ENCODE measurements at regions not wholly inside any gene's neighbourhood (a gene's known extent, or its start where the extent isn't known, plus 50 kb on each side); places are given as distances from the start of the nearest gene placed in this dataset.

DNA sequence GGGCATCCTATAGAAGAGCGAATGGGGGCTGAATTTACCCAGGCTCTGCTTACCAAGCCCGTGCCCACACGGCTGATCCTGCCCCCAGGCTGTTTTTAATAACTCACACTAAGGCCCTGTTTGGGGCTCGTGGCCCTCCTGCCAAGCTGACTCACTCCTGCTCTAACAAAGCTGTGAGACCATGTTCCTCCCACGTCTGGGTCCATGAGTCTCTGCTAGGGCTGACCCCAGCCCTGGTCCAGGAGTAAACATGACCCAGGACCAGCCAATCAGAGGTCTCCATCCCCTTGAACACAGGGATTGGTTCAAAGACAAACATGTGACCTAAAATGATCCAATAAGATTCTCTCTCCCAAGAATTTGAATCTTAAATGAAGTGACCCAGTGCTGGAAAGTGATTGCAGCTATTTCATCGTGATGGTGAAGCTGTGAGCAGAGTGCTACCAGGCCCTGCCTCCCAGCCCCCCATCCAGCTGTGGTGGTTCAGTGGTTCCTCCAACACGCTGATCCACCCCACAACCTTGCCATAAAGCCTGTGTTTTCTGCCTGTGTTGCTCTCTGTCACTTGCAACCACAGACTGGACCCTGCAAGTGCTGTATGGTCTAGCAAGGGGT lies 57.2 kb downstream of the C16orf82 start:
- H3K27ac ChIP-seq: no peak overlapping the region
- 27% methylated on average over 3 of the region's 7 CpGs for WGBS (ENCODE audit: insufficient coverage, low coverage, low lambda C conversion rate, missing lambda C conversion rate)
- intact Hi-C loops (cut with DNase I): loop anchor here in 1 of 2 donors (10.0 kb wide), 1 partner anchor 59 kb away; the partner anchor contains the start of gene C16orf82
- H3K27me3 ChIP-seq: no peaks in the 10 kb centered on the region
- TF ChIP-seq, protein P1, sequence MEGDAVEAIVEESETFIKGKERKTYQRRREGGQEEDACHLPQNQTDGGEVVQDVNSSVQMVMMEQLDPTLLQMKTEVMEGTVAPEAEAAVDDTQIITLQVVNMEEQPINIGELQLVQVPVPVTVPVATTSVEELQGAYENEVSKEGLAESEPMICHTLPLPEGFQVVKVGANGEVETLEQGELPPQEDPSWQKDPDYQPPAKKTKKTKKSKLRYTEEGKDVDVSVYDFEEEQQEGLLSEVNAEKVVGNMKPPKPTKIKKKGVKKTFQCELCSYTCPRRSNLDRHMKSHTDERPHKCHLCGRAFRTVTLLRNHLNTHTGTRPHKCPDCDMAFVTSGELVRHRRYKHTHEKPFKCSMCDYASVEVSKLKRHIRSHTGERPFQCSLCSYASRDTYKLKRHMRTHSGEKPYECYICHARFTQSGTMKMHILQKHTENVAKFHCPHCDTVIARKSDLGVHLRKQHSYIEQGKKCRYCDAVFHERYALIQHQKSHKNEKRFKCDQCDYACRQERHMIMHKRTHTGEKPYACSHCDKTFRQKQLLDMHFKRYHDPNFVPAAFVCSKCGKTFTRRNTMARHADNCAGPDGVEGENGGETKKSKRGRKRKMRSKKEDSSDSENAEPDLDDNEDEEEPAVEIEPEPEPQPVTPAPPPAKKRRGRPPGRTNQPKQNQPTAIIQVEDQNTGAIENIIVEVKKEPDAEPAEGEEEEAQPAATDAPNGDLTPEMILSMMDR (IDR thresholded peaks at IDR 0.05): no peak
- TF ChIP-seq POLR2A (IDR thresholded peaks at IDR 0.05): no peak
- H3K4me1 ChIP-seq: no peaks in the 10 kb centered on the region
- DNase-seq (no peak), ATAC-seq (no peak)
- no peaks in the 10 kb centered on the region for H3K9me3 ChIP-seq
- H3K36me3 ChIP-seq: no peaks in the 10 kb centered on the region
- H3K4me3 ChIP-seq: no peak overlapping the region

DNA sequence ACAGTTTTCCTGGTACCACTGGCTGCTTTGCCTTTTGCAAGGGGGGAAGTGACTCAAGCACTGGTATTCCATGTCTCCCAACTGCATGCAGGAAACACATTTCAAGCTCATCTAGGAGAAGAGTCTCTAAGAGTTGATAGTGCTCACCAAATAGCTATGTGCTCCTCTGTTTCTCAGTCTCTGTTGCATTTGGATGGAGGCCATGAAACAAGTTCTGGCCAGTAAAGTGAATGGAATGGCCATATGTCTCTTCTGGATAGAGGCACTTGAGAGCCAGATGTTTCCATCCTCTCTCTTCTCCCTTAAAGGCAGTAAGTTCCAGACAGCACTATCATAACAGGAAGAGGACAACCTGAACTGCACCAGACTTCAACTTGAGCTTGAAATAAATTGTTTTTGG lies 60.6 kb downstream of the C16orf82 start:
- DNase-seq (no peak), ATAC-seq (no peak)
- intact Hi-C loops (cut with DNase I): loop anchor here in 1 of 2 donors (10.0 kb wide), 1 partner anchor 63 kb away; the partner anchor contains the start of gene C16orf82
- H3K36me3 ChIP-seq: no peaks in the 10 kb centered on the region
- H3K4me1 ChIP-seq: no peaks in the 10 kb centered on the region
- H3K4me3 ChIP-seq: no peak overlapping the region
- H3K9me3 ChIP-seq: no peaks in the 10 kb centered on the region
- TF ChIP-seq, protein P1 (IDR thresholded peaks at IDR 0.05): no peak
- no peak for TF ChIP-seq POLR2A (IDR thresholded peaks at IDR 0.05)
- H3K27ac ChIP-seq: no peak overlapping the region
- H3K27me3 ChIP-seq: no peaks in the 10 kb centered on the region

DNA sequence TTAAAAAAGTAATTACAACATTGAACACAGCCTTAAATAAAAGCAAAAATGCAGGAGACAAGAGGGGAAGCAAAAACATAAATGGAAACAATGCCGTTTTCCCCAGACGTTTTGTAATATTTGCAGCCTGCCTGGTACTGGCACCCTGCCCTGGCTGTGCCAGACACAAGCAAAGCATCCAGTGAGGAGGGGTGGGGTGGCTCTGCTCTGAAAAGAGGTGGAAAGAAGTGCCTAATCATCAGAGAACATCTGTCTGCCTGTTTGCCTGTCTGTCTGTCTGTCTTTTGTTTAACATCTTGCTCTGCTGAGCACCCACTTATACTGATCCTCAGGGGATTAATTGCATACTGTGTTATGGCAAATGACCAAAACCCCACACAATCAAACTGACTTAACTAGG lies 62.7 kb downstream of the C16orf82 start:
- Histone ChIP-seq H3K9me3 (no peaks in the 10 kb centered on the region), H3K27me3 (no peaks in the 10 kb centered on the region), H3K4me3 (no peak overlapping the region), H3K4me1 (no peaks in the 10 kb centered on the region), H3K36me3 (no peaks in the 10 kb centered on the region), H3K27ac (no peak overlapping the region)
- TF ChIP-seq, protein P1 (IDR thresholded peaks at IDR 0.05): no peak
- no peak for TF ChIP-seq POLR2A (IDR thresholded peaks at IDR 0.05)
- no peak for ATAC-seq
- DNase-seq: no peak
- WGBS (ENCODE audit: insufficient coverage, low coverage, low lambda C conversion rate, missing lambda C conversion rate): 38% methylated on average over 2 of the region's 2 CpGs
- intact Hi-C loops (cut with DNase I): loop anchor here in 1 of 2 donors (10.0 kb wide), 1 partner anchor 65 kb away; the partner anchor contains the start of gene C16orf82

DNA sequence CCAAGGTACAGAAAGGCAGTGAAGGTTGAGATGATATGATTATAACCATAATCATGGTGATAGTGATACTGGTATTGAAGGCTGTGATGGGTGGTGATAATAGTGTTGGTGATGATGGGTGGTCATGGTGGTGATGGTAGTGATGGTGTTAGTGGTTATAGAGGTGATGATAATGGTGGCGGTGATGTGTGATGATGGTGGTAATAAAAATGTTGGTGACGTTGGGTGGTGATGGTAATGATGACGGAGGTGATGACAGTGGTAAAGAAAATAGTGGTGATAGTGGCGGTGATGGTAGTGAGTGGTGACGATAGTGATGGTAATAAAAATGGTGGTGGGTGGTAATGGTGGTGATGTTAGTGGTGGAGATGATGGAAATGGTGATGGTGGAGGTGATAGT lies 65.1 kb upstream of the KDM8 start:
- Histone ChIP-seq H3K9me3 (no peaks in the 10 kb centered on the region), H3K4me3 (no peak overlapping the region), H3K27me3 (no peaks in the 10 kb centered on the region), H3K36me3 (no peaks in the 10 kb centered on the region), H3K27ac (no peak overlapping the region), H3K4me1 (no peaks in the 10 kb centered on the region)
- 70% methylated on average over 5 of the region's 5 CpGs for WGBS (ENCODE audit: insufficient coverage, low coverage, low lambda C conversion rate, missing lambda C conversion rate)
- DNase-seq: no peak
- no peak for ATAC-seq
- intact Hi-C loops (cut with DNase I): no loop called here
- TF ChIP-seq, protein P1 (IDR thresholded peaks at IDR 0.05): no peak
- TF ChIP-seq POLR2A (IDR thresholded peaks at IDR 0.05): no peak

Data from right lobe of liver (tissue), 6 donors.